Esophagus squamous epithelium (tissue), 5 donors: ENCODE measurements at regions not wholly inside any gene's neighbourhood (a gene's known extent, or its start where the extent isn't known, plus 50 kb on each side); places are given as distances from the start of the nearest gene placed in this dataset.

Experiments
- DNase-seq: peaks from one replicate; lab custom pipeline; 2025; lab: John Stamatoyannopoulos, UW
- H3K27ac ChIP-seq, 4 donors: fragments of 200-600 bp; sonication (generic); one replicate each; pipeline ENCODE4 v1.5.1; 2016 to 2019; ENCODE audit warnings: mild to moderate bottlenecking in 1 of 4
- H3K27me3 ChIP-seq, 4 donors: fragments of 200-600 bp; sonication (generic); 1 replicate in 3 of 4; 2 replicates in 1 of 4; pipeline versions ENCODE4 v1.5.1 to v1.6.0; 2017 to 2021; ENCODE audit warnings: antibody characterized with exemption in 1 of 4
- H3K36me3 ChIP-seq, 3 donors: fragments of 200-600 bp; sonication (generic); one replicate each; pipeline ENCODE4 v1.5.1; 2016 to 2019
- H3K4me1 ChIP-seq, 3 donors: fragments of 200-600 bp; sonication (generic); one replicate each; pipeline ENCODE4 v1.5.1; 2017 to 2019
- H3K4me3 ChIP-seq, 4 donors: fragments of 200-600 bp; sonication (generic); 1 replicate in 3 of 4; 2 replicates in 1 of 4; pipeline ENCODE4 v1.5.1; 2016 to 2019; ENCODE audit warnings: mild to moderate bottlenecking in 2 of 4, moderate library complexity in 1 of 4
- H3K9me3 ChIP-seq, 3 donors: fragments of 200-600 bp; sonication (generic); one replicate each; pipeline ENCODE4 v1.5.1; 2016 to 2019
- POLR2A ChIP-seq, 4 donors: fragments of 450-650 bp; IDR thresholded peaks; one replicate each; pipeline ENCODE4 v1.6.1; 2017; ENCODE audit warnings: antibody characterized with exemption in 4 of 4, mild to moderate bottlenecking in 4 of 4, moderate library complexity in 3 of 4
- WGBS, 2 donors: methylation state at CpG; one replicate each; pipeline ENCODE4 v1.1.5; 2018; 5-methylcytosine and 5-hydroxymethylcytosine counted together
- intact Hi-C: fragments of 100-400 bp; cut with DNase I; formaldehyde crosslinking; loops from one replicate; pipeline ENCODE4 v1.15.0; 2022
- TF ChIP-seq, protein P1 (sequence below), 6 experiments: fragments of 450-650 bp in 4 of 6; fragments of 200-600 bp in 2 of 6; sonication (generic) in 2 of 6; IDR thresholded peaks; one replicate each; pipeline ENCODE4 v1.5.1; 2016 to 2019; ENCODE audit warnings: antibody characterized with exemption in 6 of 6, mild to moderate bottlenecking in 4 of 6, moderate library complexity in 4 of 6
- donor health status: DM: yes; HTN: yes; CAD: no.

DNA sequence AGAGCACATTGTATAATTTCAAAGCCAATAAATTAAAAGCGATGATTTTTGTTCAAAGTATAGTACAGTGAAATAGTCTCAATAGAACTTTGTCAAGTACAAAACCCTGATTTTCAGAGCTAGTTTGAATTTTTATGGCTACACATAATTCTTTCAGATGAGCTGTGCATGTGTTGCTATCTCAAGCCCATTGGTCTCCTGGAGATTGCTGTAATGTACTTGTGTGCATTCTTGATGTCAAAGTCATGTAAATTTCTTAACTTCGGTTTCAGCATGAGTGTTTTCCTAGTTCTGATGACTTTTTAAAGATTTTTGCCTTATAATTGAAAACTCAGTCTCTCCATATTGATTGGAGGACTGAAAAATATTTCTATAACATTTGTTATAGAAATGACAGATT lies 200.8 kb downstream of the CEP135 start:
- Histone ChIP-seq H3K27ac (no peak overlapping the region), H3K4me1 (no peaks in the 10 kb centered on the region), H3K27me3 (no peaks in the 10 kb centered on the region), H3K4me3 (no peak overlapping the region), H3K9me3 (no peaks in the 10 kb centered on the region), H3K36me3 (no peaks in the 10 kb centered on the region)
- no peak for TF ChIP-seq POLR2A (IDR thresholded peaks at IDR 0.05)
- TF ChIP-seq, protein P1, sequence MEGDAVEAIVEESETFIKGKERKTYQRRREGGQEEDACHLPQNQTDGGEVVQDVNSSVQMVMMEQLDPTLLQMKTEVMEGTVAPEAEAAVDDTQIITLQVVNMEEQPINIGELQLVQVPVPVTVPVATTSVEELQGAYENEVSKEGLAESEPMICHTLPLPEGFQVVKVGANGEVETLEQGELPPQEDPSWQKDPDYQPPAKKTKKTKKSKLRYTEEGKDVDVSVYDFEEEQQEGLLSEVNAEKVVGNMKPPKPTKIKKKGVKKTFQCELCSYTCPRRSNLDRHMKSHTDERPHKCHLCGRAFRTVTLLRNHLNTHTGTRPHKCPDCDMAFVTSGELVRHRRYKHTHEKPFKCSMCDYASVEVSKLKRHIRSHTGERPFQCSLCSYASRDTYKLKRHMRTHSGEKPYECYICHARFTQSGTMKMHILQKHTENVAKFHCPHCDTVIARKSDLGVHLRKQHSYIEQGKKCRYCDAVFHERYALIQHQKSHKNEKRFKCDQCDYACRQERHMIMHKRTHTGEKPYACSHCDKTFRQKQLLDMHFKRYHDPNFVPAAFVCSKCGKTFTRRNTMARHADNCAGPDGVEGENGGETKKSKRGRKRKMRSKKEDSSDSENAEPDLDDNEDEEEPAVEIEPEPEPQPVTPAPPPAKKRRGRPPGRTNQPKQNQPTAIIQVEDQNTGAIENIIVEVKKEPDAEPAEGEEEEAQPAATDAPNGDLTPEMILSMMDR (IDR thresholded peaks at IDR 0.05): no peak
- no peak for DNase-seq
- 63 to 80% methylated on average over 2 of the region's 2 CpGs for WGBS, 2 donors
- intact Hi-C loops: no loop called here

DNA sequence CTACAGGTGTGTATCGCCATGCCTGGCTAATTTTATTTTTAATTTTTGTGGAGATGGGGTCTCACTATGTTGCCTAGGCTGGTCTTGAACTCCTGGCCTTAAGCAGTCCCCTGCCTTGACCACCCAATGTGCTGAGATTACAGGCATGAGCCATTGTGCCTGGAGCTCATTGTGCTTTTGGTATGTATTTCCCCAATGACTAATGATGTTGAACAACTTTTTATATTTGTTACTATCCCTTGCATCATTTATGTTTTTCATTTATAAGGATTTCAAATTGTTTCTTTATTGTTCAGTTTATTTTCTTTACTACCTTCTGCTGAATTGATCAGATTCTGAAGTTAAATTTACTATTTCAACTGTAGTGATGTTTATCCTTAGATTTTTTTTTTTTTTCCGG lies 199.7 kb downstream of the CEP135 start:
- Histone ChIP-seq H3K27ac (no peak overlapping the region), H3K36me3 (no peaks in the 10 kb centered on the region), H3K27me3 (no peaks in the 10 kb centered on the region), H3K4me1 (no peaks in the 10 kb centered on the region), H3K4me3 (no peak overlapping the region), H3K9me3 (no peaks in the 10 kb centered on the region)
- no peak for DNase-seq
- TF ChIP-seq, protein P1 (IDR thresholded peaks at IDR 0.05): no peak
- no peak for TF ChIP-seq POLR2A (IDR thresholded peaks at IDR 0.05)
- intact Hi-C loops: no loop called here
- WGBS, 2 donors: 88 to 92% methylated on average over 1 to 2 of the region's 2 CpGs

DNA sequence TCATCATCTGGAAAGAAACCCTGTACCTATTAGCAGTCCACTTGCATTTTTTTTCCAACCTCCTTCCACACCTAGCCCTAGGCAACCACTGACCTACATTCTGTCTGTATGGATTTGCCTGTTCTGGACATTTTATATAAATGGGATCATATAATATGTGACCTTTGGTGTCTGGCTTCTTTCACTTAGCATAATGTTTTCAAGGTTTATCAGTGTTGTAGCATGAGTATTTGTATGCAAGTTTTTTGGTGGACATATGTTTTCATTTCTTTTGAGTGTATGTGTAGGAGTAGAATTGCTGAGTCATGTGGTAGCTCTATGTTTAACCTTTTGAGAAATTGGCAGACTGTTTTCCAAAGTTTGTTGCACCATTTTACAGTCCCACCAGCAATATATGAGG lies 198.6 kb downstream of the CEP135 start:
- no peak overlapping the region for H3K27ac ChIP-seq
- H3K36me3 ChIP-seq: no peaks in the 10 kb centered on the region
- intact Hi-C loops: no loop called here
- TF ChIP-seq POLR2A (IDR thresholded peaks at IDR 0.05): no peak
- TF ChIP-seq, protein P1 (IDR thresholded peaks at IDR 0.05): no peak
- no peaks in the 10 kb centered on the region for H3K27me3 ChIP-seq
- no peaks in the 10 kb centered on the region for H3K9me3 ChIP-seq
- H3K4me3 ChIP-seq: no peak overlapping the region
- no peak for DNase-seq
- no peaks in the 10 kb centered on the region for H3K4me1 ChIP-seq

DNA sequence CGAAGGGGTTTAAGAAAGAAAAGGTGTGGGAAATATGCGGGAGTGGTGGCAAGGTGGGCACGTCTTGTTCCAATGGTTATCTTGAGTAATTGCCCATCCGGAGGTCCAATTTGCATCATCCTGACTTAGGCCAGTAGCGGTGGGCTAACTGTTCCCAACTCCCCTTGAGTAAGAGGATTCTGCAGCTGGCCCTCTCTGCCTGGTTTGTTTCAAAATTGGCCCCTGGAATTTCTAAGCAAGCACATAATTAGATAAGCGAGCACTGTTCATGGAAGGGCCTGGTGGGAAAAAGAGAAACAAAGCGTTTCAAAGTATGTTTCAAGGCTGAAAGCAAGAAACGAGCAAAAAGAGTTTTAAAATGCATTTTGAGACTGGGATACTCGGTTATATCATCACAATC lies 198.2 kb downstream of the CEP135 start:
- no peak overlapping the region for H3K4me3 ChIP-seq
- TF ChIP-seq, protein P1 (IDR thresholded peaks at IDR 0.05): no peak
- no peak for TF ChIP-seq POLR2A (IDR thresholded peaks at IDR 0.05)
- WGBS, 2 donors: 87% methylated on average over 9 of the region's 9 CpGs
- H3K27me3 ChIP-seq: no peaks in the 10 kb centered on the region
- H3K9me3 ChIP-seq: no peaks in the 10 kb centered on the region
- intact Hi-C loops: no loop called here
- no peaks in the 10 kb centered on the region for H3K4me1 ChIP-seq
- no peak overlapping the region for H3K27ac ChIP-seq
- H3K36me3 ChIP-seq: no peaks in the 10 kb centered on the region
- DNase-seq: no peak

DNA sequence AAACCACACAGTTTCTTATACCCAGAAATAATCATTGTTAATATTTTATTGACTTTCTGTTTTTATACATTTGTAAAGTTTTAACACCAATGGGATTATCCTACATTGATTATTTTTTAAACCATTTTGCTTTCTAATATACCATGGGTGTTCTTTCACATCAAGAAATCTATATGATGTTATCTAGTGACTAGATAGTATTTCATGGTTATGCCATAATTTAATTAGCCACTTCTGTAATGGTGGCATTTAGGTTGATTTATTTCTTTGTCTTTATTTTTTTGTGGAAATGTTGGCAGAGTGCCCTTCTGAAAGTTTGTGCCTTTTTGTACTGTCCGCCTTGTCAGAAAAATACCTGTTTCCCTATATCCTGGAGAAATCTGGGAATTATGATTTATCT lies 193.3 kb downstream of the CEP135 start:
- Histone ChIP-seq H3K9me3 (no peaks in the 10 kb centered on the region), H3K4me1 (no peaks in the 10 kb centered on the region), H3K36me3 (no peaks in the 10 kb centered on the region), H3K27me3 (no peaks in the 10 kb centered on the region), H3K4me3 (no peak overlapping the region), H3K27ac (no peak overlapping the region)
- intact Hi-C loops: no loop called here
- WGBS, 2 donors: 87% methylated on average over 1 of the region's 1 CpG
- TF ChIP-seq, protein P1 (IDR thresholded peaks at IDR 0.05): no peak
- no peak for TF ChIP-seq POLR2A (IDR thresholded peaks at IDR 0.05)
- no peak for DNase-seq
